ENCODE measurements at regions not wholly inside any gene's neighbourhood (a gene's known extent, or its start where the extent isn't known, plus 50 kb on each side); places are given as distances from the start of the nearest gene placed in this dataset.

GRCh38 chr2:173614265-173614930, 259.7 kb downstream of the CDCA7 start:
- TF ChIP-seq EZH2phosphoT487 (IDR thresholded peaks at IDR 0.05; ENCODE audit: low read length), result no peak
- no peak for TF ChIP-seq CTCF (IDR thresholded peaks at IDR 0.05; ENCODE audit: low read length)
- TF ChIP-seq EZH2 (optimal IDR thresholded peaks at IDR 0.05; ENCODE audit: low read depth, low read length), result no peak
